ENCODE measurements at regions not wholly inside any gene's neighbourhood (a gene's known extent, or its start where the extent isn't known, plus 50 kb on each side); places are given as distances from the start of the nearest gene placed in this dataset.
A peak's percentile ranks its signal among the peaks of the same experiment; 100 is the strongest.

DNA sequence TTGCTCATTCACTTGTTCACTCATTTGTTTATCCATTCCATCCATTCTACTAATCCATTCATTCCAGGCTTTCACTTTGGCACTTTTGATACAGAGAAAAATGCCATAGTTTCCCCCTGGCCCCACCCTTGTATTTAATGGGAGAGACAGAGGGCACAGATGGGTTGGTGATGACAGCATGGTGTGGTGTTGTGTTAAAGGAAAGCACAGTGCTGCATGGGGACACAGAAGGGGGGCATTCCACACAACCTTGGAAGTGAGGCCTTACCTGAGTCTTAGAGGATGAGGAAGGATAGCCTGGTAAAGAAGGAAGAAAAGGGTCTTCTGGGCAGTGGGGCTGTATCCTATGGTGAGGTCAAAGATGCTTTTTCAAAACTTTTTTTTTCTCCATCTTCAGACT, 248.5 kb upstream of the C11orf87 start:
- DNase-seq = no peak

DNA sequence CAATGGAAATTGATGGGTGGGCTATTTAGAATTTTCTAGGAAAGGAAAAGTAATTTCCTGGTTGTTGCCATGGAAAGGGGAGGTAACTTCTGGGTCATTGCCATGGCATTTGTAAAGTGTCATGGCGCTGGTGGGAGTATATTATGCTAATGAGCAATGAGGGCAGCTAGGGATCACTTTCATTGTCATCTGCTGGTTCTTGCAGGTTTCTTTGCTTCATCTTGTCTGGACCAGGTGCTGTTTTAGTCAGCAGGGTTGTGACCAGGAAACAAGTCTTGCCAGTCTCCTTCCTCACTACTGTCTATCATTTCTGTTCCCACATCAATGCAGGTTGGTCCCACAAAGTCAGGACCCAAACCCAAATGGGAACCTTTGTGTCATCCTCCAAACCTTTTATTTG, 237.6 kb upstream of the C11orf87 start:
- no peak for DNase-seq

DNA sequence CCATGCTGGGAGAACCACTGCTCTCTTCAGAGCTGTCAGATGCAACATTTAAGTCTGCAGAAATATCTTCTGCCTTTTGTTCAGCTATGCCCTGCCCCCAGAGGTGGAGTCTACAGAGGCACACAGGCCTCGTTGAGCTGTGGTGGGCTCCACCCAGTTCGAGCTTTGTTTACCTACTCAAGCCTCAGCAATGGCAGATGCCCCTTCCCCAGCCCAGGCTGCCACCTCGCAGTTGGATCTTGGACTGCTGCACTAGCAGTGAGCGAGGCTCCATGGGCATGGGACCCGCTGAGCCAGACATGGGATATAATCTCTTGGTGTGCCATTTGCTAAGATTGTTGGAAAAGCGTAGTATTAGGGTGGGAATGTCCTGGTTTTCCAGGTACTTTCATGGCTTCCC, 229.1 kb upstream of the C11orf87 start:
- no peak for DNase-seq

- no peak for DNase-seq
Measured at GRCh38 chr11:109193880-109194279, 228.1 kb upstream of the C11orf87 start.

DNA sequence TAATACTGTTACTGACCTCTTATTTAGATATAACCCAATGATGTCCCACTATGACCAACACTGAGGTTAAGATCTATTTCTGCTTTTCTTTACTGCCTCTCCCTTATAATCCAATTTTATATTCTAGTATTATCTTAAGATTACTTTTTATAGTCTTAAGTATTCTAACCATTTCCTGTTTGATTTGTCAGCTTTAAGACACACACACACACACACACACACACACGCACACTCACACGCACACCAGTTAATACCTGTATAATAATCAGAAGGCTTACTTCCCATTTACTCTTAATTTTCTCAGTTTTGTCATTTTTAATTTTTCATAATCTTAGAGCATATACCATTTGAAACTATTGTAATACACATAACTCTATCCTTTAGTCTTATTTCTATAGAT, 226.0 kb upstream of the C11orf87 start:
- no peak for DNase-seq

- DNase-seq = no peak
Measured at GRCh38 chr11:109197656-109198055, 224.3 kb upstream of the C11orf87 start.

GRCh38 chr11:109203176-109203575, 218.8 kb upstream of the C11orf87 start:
- DNase-seq = no peak

- DNase-seq = no peak
Measured at GRCh38 chr11:109205312-109205711, 216.7 kb upstream of the C11orf87 start.

GRCh38 chr11:109208121-109208520, 213.9 kb upstream of the C11orf87 start:
- no peak for DNase-seq

DNA sequence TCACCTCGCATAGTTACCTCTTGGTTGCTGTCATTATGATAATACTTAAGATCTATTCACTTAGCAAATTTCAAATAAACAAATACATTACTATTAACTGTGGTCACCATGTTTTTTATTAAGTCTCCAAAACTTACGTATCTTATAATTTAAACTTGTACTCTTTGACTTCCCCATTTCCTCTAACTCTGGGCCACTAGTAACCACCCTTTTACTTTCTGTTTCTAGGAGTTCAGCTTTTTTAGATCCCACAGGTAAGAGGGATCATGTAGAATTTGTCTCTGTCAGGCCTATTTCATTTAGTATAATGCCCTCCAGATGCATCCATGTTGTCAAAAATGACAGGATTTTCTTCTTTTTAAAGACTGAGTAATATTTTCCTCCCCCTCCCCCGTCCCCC, 212.4 kb upstream of the C11orf87 start:
- no peak for DNase-seq

- DNase-seq = no peak
Measured at GRCh38 chr11:109221190-109221589, 200.8 kb upstream of the C11orf87 start.

DNA sequence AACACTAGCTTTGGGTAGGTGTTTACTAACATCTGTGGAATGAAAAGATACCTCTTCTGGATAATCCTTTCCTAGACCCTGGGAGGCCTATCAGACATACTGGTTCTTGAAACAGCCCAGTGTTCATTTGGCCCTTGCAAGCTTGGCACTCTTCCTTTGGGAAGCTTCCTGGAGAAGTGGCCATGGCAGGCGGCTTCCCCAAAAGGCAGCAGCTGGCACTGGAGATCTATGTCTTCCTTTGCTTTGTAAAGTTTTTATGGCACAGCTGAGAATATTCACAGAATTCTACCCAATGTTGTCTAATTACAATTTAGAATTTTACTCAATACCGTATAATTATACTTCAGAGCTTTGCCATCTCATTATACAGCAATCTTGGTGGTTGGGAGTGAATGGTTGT, 199.2 kb upstream of the C11orf87 start:
- no peak for DNase-seq

DNA sequence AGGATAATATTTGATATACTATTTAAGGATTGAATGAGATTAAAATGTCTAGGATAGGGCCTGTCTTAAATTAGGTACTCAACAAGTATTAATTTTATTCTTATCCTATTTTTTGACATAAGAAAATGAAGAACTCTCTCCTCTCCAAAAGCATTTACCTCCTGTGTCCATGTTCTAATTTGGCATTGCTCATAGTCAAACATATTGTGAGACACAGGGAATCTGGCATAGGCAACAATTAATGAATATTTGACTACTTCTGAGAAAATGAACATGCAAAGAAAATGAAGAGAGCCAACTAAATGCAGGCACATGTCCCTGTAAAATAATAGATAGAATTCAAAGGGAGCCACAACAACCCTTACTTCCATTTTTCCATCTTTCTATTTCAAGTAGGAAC, 198.5 kb upstream of the C11orf87 start:
- no peak for DNase-seq

DNA sequence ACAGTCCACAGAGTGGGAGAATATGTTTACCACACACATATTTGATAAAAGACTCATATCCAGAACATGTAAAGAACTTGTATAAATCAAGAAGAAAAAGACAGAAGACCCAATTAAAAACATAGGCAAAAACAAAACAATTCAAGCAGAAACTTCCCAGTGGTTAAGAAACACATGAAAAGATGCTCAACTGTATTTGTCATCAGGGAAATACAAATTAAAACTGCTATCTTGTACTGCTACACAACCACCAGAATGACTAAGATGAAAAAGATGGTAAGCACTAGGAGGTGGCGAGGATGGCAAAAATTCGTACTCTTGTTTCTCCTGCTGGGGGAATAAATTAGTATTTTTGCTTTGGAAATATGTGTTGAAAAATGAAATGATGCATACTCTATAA, 192.3 kb upstream of the C11orf87 start:
- no peak for DNase-seq

GRCh38 chr11:109236188-109236587, 185.8 kb upstream of the C11orf87 start:
- no peak for DNase-seq

DNA sequence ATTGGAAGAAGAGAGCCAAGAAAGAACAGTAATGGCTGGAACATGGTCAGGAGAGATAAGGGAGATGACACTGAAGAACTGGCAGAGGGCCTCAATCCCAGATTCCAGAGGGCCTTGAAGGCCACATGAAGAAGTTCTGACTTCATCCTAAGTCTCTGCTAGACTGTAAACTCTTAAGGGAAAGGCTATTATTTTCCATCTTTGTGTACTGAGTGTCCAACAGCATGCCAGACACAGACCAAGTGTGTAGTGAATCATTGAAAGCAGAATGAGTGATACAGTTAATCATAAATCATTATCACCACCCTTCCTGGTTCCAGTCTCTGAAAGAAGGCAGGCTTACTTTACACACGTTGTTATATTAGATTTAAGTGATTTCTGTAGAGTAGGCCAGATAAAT, 185.3 kb upstream of the C11orf87 start:
- DNase-seq = no peak

DNA sequence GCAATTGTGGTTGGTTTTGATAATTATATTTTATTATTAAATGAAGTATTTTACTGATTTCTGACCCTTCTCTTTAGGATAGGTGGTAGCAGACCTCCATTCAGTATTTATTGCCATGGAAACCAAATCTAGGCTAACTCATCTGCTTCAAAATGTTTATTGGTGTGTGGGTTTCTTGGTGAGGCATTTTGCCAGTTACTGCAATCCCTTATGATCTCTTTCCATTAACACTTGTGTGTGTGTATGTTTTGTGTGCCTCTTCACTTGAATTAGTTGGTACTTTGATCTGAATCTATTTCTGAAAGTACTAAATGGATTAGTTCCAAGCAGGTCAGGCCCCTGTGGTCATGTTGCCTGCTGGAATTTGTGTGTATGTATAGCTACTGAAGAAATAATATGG, 184.4 kb upstream of the C11orf87 start:
- DNase-seq = no peak

GRCh38 chr11:109241988-109242536, 179.9 kb upstream of the C11orf87 start:
- no peak for DNase-seq

DNA sequence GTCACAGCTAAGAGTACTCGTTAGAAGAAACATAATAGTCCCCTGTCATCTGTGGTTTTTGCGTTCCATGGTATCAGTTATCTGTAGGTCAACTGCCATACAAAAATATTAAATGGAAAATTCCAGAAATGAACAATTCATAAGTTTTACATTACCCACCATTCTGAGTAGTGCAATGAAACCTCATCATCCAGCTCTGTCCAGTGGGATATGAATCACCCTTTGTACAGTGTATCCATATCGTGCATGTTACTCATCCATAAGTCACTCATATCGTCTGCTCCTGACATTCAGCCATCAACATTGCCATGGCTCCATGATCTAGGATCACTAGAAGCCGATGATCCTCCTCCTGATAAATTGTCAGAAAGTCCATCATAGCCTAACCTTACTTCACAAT, 174.9 kb upstream of the C11orf87 start:
- no peak for DNase-seq

DNA sequence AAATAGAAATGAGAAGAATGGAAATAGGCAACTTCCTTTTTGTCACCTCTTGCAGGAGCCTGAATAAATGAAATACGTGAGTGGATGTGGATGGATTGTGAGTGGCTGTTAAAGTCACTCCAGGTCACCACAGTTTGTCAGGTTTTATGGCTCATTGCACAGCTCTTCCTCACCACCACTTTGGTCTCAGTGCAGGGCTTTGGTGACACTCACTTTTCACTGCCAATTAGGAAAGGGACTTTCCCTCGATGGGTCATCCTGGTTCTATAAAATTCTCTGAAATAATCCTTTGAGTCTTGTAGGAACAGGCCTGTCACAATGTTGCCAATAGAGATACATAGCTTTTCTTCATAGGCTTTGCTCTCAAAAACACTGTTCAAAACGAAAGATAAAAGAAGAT, 172.4 kb upstream of the C11orf87 start:
- peak; percentile 28 for DNase-seq

- no peak for DNase-seq
Measured at GRCh38 chr11:109251230-109251629, 170.8 kb upstream of the C11orf87 start.

GRCh38 chr11:109264128-109264527, 157.9 kb upstream of the C11orf87 start:
- peak; percentile 34 for DNase-seq

GRCh38 chr11:109267293-109268095, 154.5 kb upstream of the C11orf87 start:
- no peak for DNase-seq

GRCh38 chr11:109275931-109276330, 146.1 kb upstream of the C11orf87 start:
- DNase-seq = no peak

DNA sequence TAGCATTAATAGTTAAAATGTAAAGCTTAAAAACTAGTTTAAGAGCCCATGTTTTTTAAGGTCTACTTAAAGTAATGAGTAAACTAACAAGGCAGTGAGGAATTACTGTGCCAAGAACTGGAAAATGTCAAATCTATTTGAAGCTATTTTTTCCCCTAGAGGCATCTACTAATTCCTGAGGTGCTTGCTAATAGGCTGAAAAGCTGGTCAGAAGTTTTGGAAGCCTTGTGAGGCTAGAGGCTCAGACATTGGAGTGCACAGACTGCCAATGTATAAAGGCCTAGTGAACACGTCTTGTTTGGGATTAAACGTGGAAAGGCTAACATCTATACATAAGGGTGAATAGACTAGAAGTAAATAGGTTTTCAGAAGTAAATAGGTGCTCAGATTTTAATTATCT, 136.5 kb upstream of the C11orf87 start:
- DNase-seq = no peak

Data from DMS79 (cell line).